CD4-positive, alpha-beta T cell (primary cell): ENCODE measurements at regions not wholly inside any gene's neighbourhood (a gene's known extent, or its start where the extent isn't known, plus 50 kb on each side); places are given as distances from the start of the nearest gene placed in this dataset.

Experiments used
- ATAC-seq: fragments of 200-7000 bp; cut with Tn5 transposase; one replicate; pipeline ENCODE4 v1.10.0; 2022; ENCODE audit warnings: mild to moderate bottlenecking; ENCODE audit not compliant: poor library complexity
- CTCF ChIA-PET: fragments of 350-600 bp; sonication (Branson Sonifier 250); formaldehyde crosslinking; loops from one replicate; lab custom pipeline; 2021; ENCODE audit warnings: antibody characterized with exemption, inconsistent platforms; lab: Charles Lee
- POLR2A ChIA-PET: fragments of 350-600 bp; sonication (Branson Sonifier 250); formaldehyde crosslinking; loops from one replicate; lab custom pipeline; 2021; ENCODE audit warnings: antibody characterized with exemption, inconsistent platforms; lab: Charles Lee
- DNase-seq, 14 experiments: peaks; one replicate each; pipeline ENCODE4 v3.0.0-alpha.2; 2013 to 2020; ENCODE audit warnings: mixed read lengths in 2 of 14
- H3K27ac ChIP-seq, 2 donors: one replicate each; pipeline versions ENCODE4 v1.5.1 to v1.7.0; 2013; ENCODE audit warnings: low read length in 2 of 2, low read depth in 1 of 2, mild to moderate bottlenecking in 1 of 2
- H3K27me3 ChIP-seq, 2 experiments: 1 replicate in 1 of 2; 2 replicates in 1 of 2; pipeline versions ENCODE4 v1.6.1 to v1.7.0; 2013; ENCODE audit warnings: low read length in 2 of 2, control low read depth in 1 of 2, mild to moderate bottlenecking in 1 of 2, moderate library complexity in 1 of 2; ENCODE audit not compliant: insufficient read depth in 2 of 2, control insufficient read depth in 1 of 2
- H3K36me3 ChIP-seq: one replicate; pipeline ENCODE4 v1.6.1; 2013; ENCODE audit warnings: low read length, control low read depth; ENCODE audit not compliant: insufficient read depth
- H3K4me1 ChIP-seq: one replicate; pipeline ENCODE4 v1.6.1; 2013; ENCODE audit warnings: low read length, control low read depth; ENCODE audit not compliant: insufficient read depth
- H3K4me3 ChIP-seq: one replicate; pipeline ENCODE4 v1.5.1; 2013; ENCODE audit warnings: mild to moderate bottlenecking, low read length, moderate library complexity
- H3K9me3 ChIP-seq, 2 experiments: 1 replicate in 1 of 2; 2 replicates in 1 of 2; pipeline versions ENCODE4 v1.6.1 to v1.7.0; 2013; ENCODE audit warnings: low read length in 2 of 2, mild to moderate bottlenecking in 2 of 2, control low read depth in 1 of 2, moderate library complexity in 1 of 2; ENCODE audit not compliant: control insufficient read depth in 1 of 2, insufficient read depth in 1 of 2
- H3K27ac Mint-ChIP-seq: one replicate; pipeline ENCODE4 v1.8.0; 2020; ENCODE audit warnings: mixed read lengths
- H3K27me3 Mint-ChIP-seq: one replicate; pipeline ENCODE4 v1.8.0; 2021; ENCODE audit warnings: mixed read lengths
- H3K36me3 Mint-ChIP-seq: one replicate; pipeline ENCODE4 v1.8.0; 2021; ENCODE audit warnings: low read depth, mixed read lengths
- H3K4me1 Mint-ChIP-seq: one replicate; pipeline ENCODE4 v1.8.0; 2021; ENCODE audit warnings: low read depth, mixed read lengths
- H3K4me3 Mint-ChIP-seq: one replicate; pipeline ENCODE4 v1.8.0; 2020; ENCODE audit warnings: mild to moderate bottlenecking, mixed read lengths
- H3K9me3 Mint-ChIP-seq: one replicate; pipeline ENCODE4 v1.8.0; 2020; ENCODE audit warnings: mixed read lengths
- intact Hi-C, 2 experiments: fragments of 100-400 bp; cut with DNase I in 1 of 2; cut with micrococcal nuclease in 1 of 2; formaldehyde crosslinking; loops; one replicate each; pipeline versions ENCODE4 v1.15.1 to v1.9.0; 2023 to 2025; cut with DNase I, micrococcal nuclease
- TF ChIP-seq, protein P1 (sequence below): fragments of 200-600 bp; IDR thresholded peaks from one replicate; pipeline ENCODE4 v1.8.0; 2022; ENCODE audit warnings: antibody characterized with exemption, mild to moderate bottlenecking

- Mint-ChIP-seq H3K4me1 (no peaks in the 10 kb centered on the region), H3K36me3 (no peaks in the 10 kb centered on the region), H3K4me3 (no peak overlapping the region), H3K9me3 (no peaks in the 10 kb centered on the region), H3K27me3 (peaks cover 15% of the 10 kb centered on the region), H3K27ac (no peak overlapping the region)
- TF ChIP-seq, protein P1, sequence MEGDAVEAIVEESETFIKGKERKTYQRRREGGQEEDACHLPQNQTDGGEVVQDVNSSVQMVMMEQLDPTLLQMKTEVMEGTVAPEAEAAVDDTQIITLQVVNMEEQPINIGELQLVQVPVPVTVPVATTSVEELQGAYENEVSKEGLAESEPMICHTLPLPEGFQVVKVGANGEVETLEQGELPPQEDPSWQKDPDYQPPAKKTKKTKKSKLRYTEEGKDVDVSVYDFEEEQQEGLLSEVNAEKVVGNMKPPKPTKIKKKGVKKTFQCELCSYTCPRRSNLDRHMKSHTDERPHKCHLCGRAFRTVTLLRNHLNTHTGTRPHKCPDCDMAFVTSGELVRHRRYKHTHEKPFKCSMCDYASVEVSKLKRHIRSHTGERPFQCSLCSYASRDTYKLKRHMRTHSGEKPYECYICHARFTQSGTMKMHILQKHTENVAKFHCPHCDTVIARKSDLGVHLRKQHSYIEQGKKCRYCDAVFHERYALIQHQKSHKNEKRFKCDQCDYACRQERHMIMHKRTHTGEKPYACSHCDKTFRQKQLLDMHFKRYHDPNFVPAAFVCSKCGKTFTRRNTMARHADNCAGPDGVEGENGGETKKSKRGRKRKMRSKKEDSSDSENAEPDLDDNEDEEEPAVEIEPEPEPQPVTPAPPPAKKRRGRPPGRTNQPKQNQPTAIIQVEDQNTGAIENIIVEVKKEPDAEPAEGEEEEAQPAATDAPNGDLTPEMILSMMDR = no peak
- Histone ChIP-seq H3K4me1 (no peaks in the 10 kb centered on the region), H3K9me3 (no peaks in the 10 kb centered on the region), H3K36me3 (no peaks in the 10 kb centered on the region), H3K4me3 (no peak overlapping the region), H3K27ac (no peak overlapping the region), H3K27me3 (no peaks in the 10 kb centered on the region)
- POLR2A ChIA-PET = no interaction called here
- DNase-seq (no peak), ATAC-seq (no peak)
- CTCF ChIA-PET = no interaction called here
- intact Hi-C loops = no loop called here
Measured at GRCh38 chr1:184329245-184329953, 57.4 kb upstream of the C1orf21 start.

DNA sequence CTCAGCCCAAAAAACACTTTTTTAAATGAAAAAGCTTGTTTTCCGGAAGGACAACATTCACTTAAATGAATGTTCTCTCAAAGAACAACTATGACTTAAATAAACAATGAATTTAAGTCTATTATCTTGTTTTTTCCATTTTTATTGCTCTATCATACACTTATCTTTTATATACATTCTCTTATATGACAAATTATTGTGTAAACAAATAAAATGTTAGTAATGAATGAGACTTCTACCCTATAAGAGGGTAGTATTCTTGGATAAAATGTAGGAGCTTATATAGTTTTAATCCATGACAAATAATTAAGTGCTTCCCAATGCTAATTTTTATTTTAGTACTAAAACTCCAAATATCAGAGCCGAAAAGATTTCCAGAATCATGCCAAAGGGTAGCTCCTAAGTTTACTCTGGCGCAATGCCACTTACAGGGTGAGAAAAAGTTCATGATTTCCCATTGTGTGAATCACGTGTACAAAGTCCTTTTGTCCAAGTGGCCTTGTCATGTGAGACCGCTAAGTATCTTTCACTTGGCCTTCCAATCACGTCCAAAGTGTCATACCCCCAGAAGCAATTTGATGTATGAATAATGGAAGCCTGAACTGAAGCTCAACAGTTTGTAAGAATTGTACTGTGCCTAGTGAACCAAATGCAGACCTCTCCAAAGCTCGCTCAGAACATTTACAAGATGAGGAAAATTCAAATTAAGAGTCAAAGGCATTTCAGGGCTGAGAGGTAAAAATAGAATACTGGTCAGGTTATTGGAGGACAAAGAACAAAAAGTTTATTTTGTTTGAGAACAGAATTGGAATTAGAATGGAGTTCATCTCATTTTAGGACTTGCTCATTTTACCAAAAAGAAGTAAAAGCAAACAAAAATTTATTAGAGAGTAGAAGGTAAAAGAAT lies 56.6 kb upstream of the C1orf21 start:
- ChIA-PET CTCF (no interaction called here), POLR2A (no interaction called here)
- no peak overlapping the region for H3K27ac Mint-ChIP-seq
- ATAC-seq (no peak), DNase-seq (no peak)
- Histone ChIP-seq H3K4me3 (no peak overlapping the region), H3K4me1 (no peaks in the 10 kb centered on the region), H3K27me3 (no peaks in the 10 kb centered on the region), H3K36me3 (no peaks in the 10 kb centered on the region), H3K9me3 (no peaks in the 10 kb centered on the region), H3K27ac (no peak overlapping the region)
- H3K9me3 Mint-ChIP-seq = no peaks in the 10 kb centered on the region
- peaks cover 15% of the 10 kb centered on the region for H3K27me3 Mint-ChIP-seq
- no peaks in the 10 kb centered on the region for H3K4me1 Mint-ChIP-seq
- no peaks in the 10 kb centered on the region for H3K36me3 Mint-ChIP-seq
- H3K4me3 Mint-ChIP-seq = no peak overlapping the region
- TF ChIP-seq, protein P1 = no peak
- intact Hi-C loops = no loop called here

GRCh38 chr1:184330875-184331274 lies 56.0 kb upstream of the C1orf21 start:
- Histone ChIP-seq H3K4me1 (no peaks in the 10 kb centered on the region), H3K36me3 (no peaks in the 10 kb centered on the region), H3K27ac (no peak overlapping the region), H3K27me3 (no peaks in the 10 kb centered on the region), H3K9me3 (no peaks in the 10 kb centered on the region), H3K4me3 (no peak overlapping the region)
- ATAC-seq (no peak), DNase-seq (no peak)
- POLR2A ChIA-PET = no interaction called here
- H3K27ac Mint-ChIP-seq = no peak overlapping the region
- TF ChIP-seq, protein P1 = no peak
- no peaks in the 10 kb centered on the region for H3K4me1 Mint-ChIP-seq
- CTCF ChIA-PET = no interaction called here
- no peaks in the 10 kb centered on the region for H3K9me3 Mint-ChIP-seq
- no peaks in the 10 kb centered on the region for H3K36me3 Mint-ChIP-seq
- intact Hi-C loops = no loop called here
- H3K4me3 Mint-ChIP-seq = no peak overlapping the region
- H3K27me3 Mint-ChIP-seq = peaks cover 15% of the 10 kb centered on the region
